Mucosa of stomach (tissue), 1 donor: ENCODE measurements at regions not wholly inside any gene's neighbourhood (a gene's known extent, or its start where the extent isn't known, plus 50 kb on each side); places are given as distances from the start of the nearest gene placed in this dataset.

Experiments used
- H3K27me3 ChIP-seq: one replicate; pipeline ENCODE4 v1.7.0; 2013; ENCODE audit warnings: mild to moderate bottlenecking, low read length; ENCODE audit not compliant: control insufficient read depth, insufficient read depth
- H3K36me3 ChIP-seq: one replicate; pipeline ENCODE4 v1.7.0; 2013; ENCODE audit warnings: low read length; ENCODE audit not compliant: control insufficient read depth, insufficient read depth
- H3K4me1 ChIP-seq: one replicate; pipeline ENCODE4 v1.7.0; 2013; ENCODE audit warnings: mild to moderate bottlenecking, low read length; ENCODE audit not compliant: control insufficient read depth, insufficient read depth
- H3K4me3 ChIP-seq: one replicate; pipeline ENCODE4 v1.7.0; 2013; ENCODE audit warnings: low read length
- H3K9ac ChIP-seq: one replicate; pipeline ENCODE4 v1.7.0; 2013; ENCODE audit warnings: mild to moderate bottlenecking, low read length, moderate library complexity
- H3K9me3 ChIP-seq: one replicate; pipeline ENCODE4 v1.7.0; 2013; ENCODE audit warnings: mild to moderate bottlenecking, low read length, moderate library complexity; ENCODE audit not compliant: control insufficient read depth
- donor health status: Pancreatic carcinoma.

DNA sequence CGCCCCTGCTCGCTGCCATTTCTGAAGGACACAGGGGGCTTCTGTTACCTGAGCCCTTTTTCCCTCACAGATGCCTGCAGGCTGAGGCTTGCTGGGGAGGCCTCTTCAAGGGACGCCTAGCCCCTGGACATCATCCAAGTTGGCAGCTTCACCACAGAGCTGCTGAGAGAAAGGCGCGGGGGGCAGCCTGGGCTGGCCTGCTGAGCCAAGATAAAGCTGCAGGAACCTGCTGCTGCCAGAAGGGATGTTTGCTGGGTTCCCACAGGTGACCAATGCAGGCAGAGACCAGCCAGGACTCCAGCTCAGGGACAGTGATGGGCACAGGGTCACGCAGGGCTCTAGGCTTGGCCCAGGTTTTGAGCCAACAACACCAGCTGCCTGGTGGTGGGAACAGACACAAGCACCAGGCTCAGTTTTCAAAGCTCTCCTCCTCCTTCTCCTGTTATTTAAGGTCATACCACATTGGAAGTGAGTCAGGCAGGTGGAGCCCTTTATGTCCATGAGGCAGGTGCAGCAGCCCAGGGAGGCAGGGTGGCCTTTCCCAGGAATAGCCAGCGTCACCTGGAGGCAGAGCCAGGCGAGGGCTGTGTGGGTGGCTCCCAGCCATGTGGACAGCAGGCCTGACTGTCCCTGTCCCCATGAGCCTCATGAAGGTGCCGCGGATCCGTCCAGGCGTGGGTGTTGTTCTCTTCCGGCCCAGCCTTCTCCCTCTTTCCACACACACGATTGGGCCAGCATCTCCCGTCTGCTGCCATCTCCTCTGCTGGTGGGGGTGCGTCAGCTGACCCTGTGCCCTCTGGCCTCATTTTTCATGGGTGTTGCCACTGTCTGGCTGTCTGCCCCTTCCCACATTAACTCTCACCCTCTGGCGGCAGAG is 515.5 kb upstream of the MYT1L start:
- Histone ChIP-seq H3K36me3 (no peaks in the 10 kb centered on the region), H3K27me3 (no peaks in the 10 kb centered on the region), H3K4me1 (no peaks in the 10 kb centered on the region), H3K4me3 (no peak overlapping the region), H3K9ac (no peak overlapping the region), H3K9me3 (no peaks in the 10 kb centered on the region)

DNA sequence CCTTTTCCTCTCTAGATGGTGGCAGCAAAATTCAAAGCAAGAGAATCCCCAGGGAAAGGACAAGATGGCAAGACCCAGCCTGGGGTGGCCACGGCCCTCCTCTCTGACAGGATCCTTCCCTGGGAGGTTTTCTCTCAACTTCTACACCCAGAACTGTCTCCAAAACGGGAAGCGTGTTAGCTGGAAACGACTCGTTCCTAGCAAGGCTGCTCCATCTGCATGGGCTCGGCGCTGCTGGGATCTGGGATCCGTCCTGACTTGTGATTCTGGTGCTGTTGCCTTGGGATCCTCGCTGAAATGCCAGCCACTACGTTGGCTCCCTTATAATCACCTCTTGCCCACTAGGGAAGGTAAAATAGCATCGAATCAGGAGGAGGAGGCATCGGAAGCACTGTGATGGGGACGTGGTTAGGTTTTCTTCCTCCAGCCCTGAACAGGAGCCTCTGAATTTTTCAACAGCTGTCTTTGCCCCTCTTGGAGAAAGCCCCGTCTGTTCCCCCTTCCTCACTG is 514.8 kb upstream of the MYT1L start:
- Histone ChIP-seq H3K9me3 (no peaks in the 10 kb centered on the region), H3K36me3 (no peaks in the 10 kb centered on the region), H3K9ac (no peak overlapping the region), H3K27me3 (no peaks in the 10 kb centered on the region), H3K4me3 (no peak overlapping the region), H3K4me1 (no peaks in the 10 kb centered on the region)

DNA sequence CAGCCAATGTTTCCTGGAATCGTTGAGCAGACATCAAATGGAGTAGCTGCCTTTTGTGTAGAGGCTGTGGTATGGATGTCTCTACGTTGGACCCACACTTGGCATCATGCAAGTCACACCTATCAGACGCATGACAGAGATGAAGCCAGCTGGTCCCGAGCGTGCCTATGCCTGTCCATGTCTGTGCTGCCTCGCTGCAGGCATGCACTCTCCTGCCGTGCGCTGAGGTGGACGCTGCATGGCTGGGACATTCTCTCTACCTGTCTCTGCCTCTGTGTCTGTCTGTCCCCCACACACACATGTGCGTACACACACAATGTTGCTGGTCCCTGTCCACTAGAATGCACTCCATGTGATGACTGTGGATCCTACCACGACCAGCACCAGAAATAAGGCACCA is 514.2 kb upstream of the MYT1L start:
- Histone ChIP-seq H3K9me3 (no peaks in the 10 kb centered on the region), H3K4me1 (no peaks in the 10 kb centered on the region), H3K4me3 (no peak overlapping the region), H3K36me3 (no peaks in the 10 kb centered on the region), H3K27me3 (no peaks in the 10 kb centered on the region), H3K9ac (no peak overlapping the region)

DNA sequence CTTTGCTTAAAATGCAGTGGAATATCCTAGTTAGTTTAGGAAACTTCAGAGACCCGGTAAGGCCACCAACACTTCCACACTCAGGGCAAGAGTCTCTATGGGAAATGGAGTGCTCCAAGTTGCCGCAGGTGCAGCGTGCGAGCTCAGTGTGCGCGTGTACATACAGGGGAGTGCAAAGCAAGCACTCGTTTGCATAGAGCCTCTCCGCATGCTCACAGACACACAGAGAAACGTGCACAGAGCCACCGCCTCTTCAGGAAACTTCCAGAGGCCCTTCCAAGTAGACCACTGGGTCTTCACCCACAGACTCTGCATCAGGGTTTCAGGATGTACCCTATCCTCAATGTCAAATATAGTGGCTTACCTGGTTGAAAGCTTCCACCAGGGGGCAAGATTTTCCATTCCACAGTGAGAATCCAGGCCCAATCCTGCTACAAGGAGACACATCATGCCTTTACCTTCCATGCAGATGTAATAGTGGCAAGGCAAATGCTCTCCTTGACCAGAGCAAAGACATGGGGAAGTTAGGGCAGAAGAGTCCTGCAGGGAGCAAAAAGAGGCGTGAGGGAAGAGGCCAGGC is 513.0 kb upstream of the MYT1L start:
- no peak overlapping the region for H3K9ac ChIP-seq
- H3K9me3 ChIP-seq: no peaks in the 10 kb centered on the region
- H3K27me3 ChIP-seq: no peaks in the 10 kb centered on the region
- H3K4me3 ChIP-seq: no peak overlapping the region
- no peaks in the 10 kb centered on the region for H3K36me3 ChIP-seq
- H3K4me1 ChIP-seq: no peaks in the 10 kb centered on the region

DNA sequence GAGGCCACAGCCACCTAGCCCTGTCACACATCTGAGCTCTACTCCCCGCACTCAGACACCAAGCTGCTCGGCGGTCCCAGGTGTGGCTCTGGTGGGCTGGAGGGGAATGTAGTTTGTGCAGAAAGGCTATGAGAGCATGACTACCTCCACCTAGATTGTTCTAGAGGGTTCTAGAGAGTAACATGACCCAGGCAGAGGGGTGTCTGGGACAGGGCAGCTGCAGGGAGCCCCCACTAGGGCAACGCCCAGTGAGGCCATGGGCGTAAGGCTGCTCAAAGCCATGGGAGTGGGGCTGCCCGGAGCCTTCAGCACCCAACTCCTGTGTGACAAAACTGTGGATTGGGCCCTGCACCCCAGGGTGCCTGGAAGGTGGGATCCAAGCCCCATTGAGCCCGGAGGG is 511.4 kb upstream of the MYT1L start:
- Histone ChIP-seq H3K9me3 (no peaks in the 10 kb centered on the region), H3K9ac (no peak overlapping the region), H3K4me1 (no peaks in the 10 kb centered on the region), H3K27me3 (no peaks in the 10 kb centered on the region), H3K4me3 (no peak overlapping the region), H3K36me3 (no peaks in the 10 kb centered on the region)

DNA sequence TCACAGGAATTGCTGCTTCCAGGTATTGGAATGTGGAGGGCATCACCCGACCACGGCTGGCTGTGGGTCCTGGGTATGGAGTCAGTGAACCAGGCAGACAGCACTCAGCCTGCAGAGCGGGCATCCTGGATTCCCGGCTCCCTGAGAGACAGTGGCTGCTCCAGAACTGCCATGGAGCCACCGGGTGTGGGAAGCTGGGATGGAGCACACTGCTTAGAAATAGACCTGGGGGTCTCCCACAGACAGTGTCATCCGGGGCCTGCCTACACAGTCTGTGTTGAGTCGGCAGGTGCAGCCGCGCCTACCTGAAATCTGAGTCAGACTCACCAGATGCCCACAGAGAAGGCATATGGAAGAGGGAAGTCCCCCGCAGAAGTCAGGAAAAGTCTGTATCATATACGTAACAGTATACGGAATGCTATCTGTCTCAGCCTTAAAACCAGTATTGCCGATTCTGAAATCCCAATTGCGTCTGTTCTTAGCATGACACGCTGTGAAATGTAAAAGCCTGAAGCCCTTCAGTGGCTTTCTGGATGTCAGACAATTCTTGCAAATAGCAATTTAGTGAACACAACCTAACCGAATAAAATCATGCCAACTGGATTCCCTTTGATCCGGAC is 509.7 kb upstream of the MYT1L start:
- H3K4me3 ChIP-seq: no peak overlapping the region
- no peaks in the 10 kb centered on the region for H3K9me3 ChIP-seq
- H3K36me3 ChIP-seq: no peaks in the 10 kb centered on the region
- H3K9ac ChIP-seq: no peak overlapping the region
- H3K4me1 ChIP-seq: no peaks in the 10 kb centered on the region
- no peaks in the 10 kb centered on the region for H3K27me3 ChIP-seq

DNA sequence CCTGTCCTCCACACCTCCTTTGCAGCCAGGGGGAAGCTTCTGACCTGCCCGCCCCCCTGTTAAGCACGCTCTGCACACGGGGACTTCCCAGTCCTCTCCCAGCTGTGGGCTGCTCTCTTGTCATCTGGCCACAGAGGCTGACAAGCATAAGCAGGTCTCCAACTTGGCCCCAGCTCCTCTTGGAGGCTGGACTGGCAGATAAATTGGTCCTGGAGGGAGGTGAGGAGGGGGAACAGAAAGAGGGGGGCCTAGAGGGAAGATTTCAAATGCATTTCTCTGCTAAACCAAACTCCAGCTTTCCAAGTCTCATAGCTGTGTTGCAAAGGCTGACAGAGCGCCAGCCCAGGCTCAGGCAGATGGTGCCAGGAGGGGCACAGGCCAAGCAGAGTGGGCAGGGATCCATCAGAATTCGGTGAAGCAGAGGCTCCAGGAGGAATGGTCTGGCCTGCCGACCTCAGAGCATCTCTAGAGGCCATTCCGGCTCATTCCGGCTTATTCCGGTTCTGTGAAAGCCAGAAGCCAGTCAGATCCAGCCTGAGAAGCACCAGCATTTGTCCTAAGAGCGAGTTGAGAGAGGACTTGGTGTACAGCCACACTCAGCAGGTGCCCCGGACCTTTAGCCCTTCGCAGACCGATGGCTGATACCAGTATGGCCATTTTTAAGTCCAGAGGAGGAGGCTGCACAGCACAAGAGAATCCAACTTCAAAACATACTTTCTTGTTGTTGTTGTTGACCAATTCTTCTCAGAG is 508.9 kb upstream of the MYT1L start:
- no peak overlapping the region for H3K9ac ChIP-seq
- H3K9me3 ChIP-seq: no peaks in the 10 kb centered on the region
- no peaks in the 10 kb centered on the region for H3K27me3 ChIP-seq
- H3K4me3 ChIP-seq: no peak overlapping the region
- H3K36me3 ChIP-seq: no peaks in the 10 kb centered on the region
- no peaks in the 10 kb centered on the region for H3K4me1 ChIP-seq

DNA sequence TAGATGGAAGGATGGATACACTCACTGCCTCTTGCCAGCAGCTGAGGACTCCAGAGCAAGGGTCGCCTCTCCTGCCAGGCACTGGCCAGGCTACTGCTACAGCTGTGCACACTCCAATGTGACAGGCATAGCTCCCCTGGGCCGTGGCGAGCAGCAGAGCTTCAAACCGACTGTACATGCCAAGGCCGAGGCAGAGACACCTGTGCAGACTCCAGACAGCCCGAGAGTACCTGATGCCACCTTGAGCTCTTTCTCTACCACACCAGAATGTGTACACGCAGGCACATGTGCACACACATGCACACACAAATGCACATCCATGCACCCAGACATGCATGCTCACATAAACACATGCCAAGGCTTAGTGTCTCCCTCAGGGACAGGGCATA is 508.3 kb upstream of the MYT1L start:
- H3K4me1 ChIP-seq: no peaks in the 10 kb centered on the region

DNA sequence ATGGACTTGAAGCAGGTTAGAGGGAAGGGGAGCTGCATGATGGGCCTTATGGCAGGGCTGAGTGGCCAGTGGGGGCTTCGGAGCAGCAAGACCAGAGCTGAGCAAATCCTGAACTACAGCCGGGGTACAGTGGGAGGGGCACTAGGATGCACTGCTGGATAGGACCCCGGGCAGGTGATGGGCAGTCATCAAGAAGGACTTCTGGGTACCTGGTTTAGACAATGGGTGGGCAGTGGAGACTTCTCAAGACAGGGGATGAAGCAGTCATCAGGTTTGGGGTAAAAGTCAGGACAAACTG is 507.4 kb upstream of the MYT1L start:
- no peak overlapping the region for H3K9ac ChIP-seq
- H3K36me3 ChIP-seq: no peaks in the 10 kb centered on the region
- no peaks in the 10 kb centered on the region for H3K27me3 ChIP-seq
- no peak overlapping the region for H3K4me3 ChIP-seq
- H3K9me3 ChIP-seq: no peaks in the 10 kb centered on the region
- H3K4me1 ChIP-seq: no peaks in the 10 kb centered on the region

More for the DNA sequence above, 508.3 kb upstream of the MYT1L start:
- no peak overlapping the region for H3K9ac ChIP-seq
- no peaks in the 10 kb centered on the region for H3K9me3 ChIP-seq
- no peaks in the 10 kb centered on the region for H3K27me3 ChIP-seq
- no peak overlapping the region for H3K4me3 ChIP-seq
- no peaks in the 10 kb centered on the region for H3K36me3 ChIP-seq

DNA sequence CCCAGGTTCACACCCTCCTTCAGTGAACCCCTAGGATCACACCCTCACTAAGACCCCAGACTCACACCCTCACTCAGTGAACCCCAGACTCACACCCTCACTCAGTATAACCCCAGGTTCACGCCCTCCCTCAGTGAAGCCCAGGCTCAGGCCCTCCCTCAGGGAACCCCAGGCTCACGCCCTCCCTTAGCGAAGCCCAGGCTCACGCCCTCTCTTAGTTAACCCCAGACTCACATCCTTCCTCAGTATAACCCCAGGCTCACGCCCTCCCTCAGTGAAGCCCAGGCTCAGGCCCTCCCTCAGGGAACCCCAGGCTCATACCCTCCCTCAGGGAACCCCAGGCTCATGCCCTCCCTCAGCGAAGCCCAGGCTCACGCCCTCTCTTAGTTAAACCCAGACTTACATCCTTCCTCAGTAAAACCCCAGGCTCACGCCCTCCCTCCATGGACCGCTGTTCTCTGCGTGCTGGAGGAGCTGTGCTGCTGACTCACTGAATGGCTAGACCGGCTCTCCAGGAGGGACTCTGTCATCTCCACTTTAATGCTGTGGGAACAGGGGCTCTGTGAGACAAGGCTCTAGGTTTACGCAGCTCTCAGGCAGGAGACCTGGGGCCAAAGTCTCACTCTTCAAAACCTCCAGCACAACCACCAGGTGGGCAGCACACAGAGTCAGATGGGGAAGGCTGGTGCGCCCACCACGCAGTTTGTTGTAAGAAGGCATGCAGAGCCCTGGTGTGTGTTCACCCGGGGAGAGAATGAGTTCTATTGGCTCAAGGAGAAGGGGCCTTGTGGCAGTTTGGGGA is 506.9 kb upstream of the MYT1L start:
- Histone ChIP-seq H3K4me3 (no peak overlapping the region), H3K9me3 (no peaks in the 10 kb centered on the region), H3K36me3 (no peaks in the 10 kb centered on the region), H3K9ac (no peak overlapping the region), H3K27me3 (no peaks in the 10 kb centered on the region), H3K4me1 (no peaks in the 10 kb centered on the region)

DNA sequence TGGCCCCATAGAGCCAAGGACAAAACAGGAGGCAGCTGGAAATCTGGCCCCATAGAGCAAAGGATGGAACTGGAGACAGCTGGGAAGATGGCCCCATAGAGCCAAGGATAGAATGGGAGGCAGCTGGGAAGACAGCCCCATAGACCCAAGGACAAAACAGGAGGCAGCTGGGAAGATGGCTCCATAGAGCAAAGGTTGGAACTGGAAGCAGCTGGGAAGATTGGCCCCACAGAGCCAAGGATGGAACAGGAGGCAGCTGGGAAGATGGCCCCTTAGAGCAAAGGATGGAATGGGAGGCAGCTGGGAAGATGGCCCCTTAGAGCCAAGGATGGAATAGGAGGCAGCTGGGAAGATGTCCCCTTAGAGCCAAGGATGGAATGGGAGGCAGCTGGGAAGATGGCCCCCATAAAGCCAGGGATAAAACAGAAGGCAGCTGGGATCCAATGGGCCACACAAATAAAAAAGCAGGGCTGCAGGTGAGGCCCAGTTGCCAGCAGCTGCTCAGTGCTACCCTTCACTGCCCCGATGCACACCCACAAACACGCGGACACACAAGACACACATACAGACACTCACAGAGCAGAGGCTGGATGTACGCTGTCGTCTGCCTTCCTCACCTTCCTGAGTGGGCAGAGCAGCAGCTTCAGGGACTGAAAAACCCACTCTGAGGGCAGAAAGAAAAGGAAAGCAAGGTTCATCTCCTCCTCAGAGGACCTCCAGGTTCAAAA is 505.4 kb upstream of the MYT1L start:
- Histone ChIP-seq H3K4me1 (no peaks in the 10 kb centered on the region), H3K27me3 (no peaks in the 10 kb centered on the region), H3K9ac (no peak overlapping the region), H3K36me3 (no peaks in the 10 kb centered on the region), H3K4me3 (no peak overlapping the region), H3K9me3 (no peaks in the 10 kb centered on the region)
